ENCODE measurements at regions not wholly inside any gene's neighbourhood (a gene's known extent, or its start where the extent isn't known, plus 50 kb on each side); places are given as distances from the start of the nearest gene placed in this dataset.

GRCh38 chr1:55622074-55622473 lies 406.9 kb upstream of the USP24 start:
- no peak for TF ChIP-seq POLR2A (IDR thresholded peaks at IDR 0.05; ENCODE audit: low read depth, low read length)
- TF ChIP-seq POLR2AphosphoS5 (IDR thresholded peaks at IDR 0.05; ENCODE audit: low read depth, low read length), result no peak
- TF ChIP-seq TAF1 (IDR thresholded peaks at IDR 0.05; ENCODE audit: low read depth, low read length), result no peak
- TF ChIP-seq SPI1 (IDR thresholded peaks at IDR 0.05; ENCODE audit: low read depth, low read length), result no peak
- no peak for TF ChIP-seq POU2F2 (IDR thresholded peaks at IDR 0.05; ENCODE audit: low read depth, low read length)
- TF ChIP-seq PAX5 (IDR thresholded peaks at IDR 0.05; ENCODE audit: insufficient read depth, low read length, severe bottlenecking), result no peak
